Spleen (tissue), 7 donors: ENCODE measurements at regions not wholly inside any gene's neighbourhood (a gene's known extent, or its start where the extent isn't known, plus 50 kb on each side); places are given as distances from the start of the nearest gene placed in this dataset.

Experiments
- CTCF ChIP-seq, 11 experiments: fragments of 200-600 bp in 7 of 11; fragments of 450-650 bp in 4 of 11; sonication (generic) in 4 of 11; IDR thresholded peaks in 8 of 11; conservative IDR thresholded peaks in 3 of 11; 1 replicate in 7 of 11; 2 replicates in 4 of 11; pipeline versions ENCODE4 v1.4.0 to v1.8.0; 2016 to 2021; ENCODE audit warnings: antibody characterized with exemption in 11 of 11, inconsistent platforms in 4 of 11, mild to moderate bottlenecking in 1 of 11
- POLR2A ChIP-seq, 3 donors: fragments of 450-650 bp; IDR thresholded peaks; one replicate each; pipeline ENCODE4 v1.5.1; 2017; ENCODE audit warnings: antibody characterized with exemption in 3 of 3, mild to moderate bottlenecking in 1 of 3
- donor health status: DM: no; HTN: no; CAD: no; lungs with moderate emphysema.
- donor health status: DM: no; HTN: no; CAD: no.
- donor health status: DM: no; HTN: no; CAD: no.

DNA sequence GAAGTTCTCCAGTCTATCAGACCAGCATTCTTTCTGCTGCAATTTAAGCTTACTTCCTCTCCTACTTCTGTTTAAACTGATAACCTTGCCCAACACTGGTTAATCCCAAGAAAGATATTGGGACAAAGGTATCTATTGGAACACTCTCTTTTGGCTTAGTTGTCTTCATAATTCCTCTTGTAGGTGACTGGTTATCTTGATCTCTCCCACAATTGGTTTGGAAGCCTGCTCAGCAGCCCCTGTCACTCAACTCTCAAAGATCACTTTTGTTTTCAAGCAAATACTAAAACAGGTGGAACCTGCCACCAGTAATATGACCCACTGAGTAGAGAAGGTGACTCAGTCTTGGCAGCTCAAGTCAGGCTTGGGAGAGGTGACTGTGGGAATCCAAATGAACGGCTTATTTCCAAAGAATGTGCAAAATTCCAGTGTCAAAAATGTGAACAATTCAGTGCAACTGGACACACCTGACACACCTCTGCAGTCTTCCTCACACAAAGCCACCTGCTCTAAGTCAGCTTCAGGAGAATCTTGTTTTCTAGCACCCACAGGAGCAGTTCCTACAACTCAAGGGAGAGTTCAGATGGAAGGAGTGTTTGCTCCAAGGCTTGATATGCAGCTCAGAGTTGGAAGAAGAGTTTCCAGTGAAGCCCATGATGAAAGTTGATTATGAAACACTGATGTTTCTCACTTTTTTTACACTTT is 83.2 kb upstream of the SLC38A2 start:
- no peak for TF ChIP-seq CTCF (IDR thresholded peaks at IDR 0.05 in 8 of 11, conservative IDR thresholded peaks at IDR 0.05 in 3 of 11)
- no peak for TF ChIP-seq POLR2A (IDR thresholded peaks at IDR 0.05)
